GM19193 (cell line): ENCODE measurements at regions not wholly inside any gene's neighbourhood (a gene's known extent, or its start where the extent isn't known, plus 50 kb on each side); places are given as distances from the start of the nearest gene placed in this dataset.

Source experiments
- POLR2A ChIP-seq: IDR thresholded peaks from 4 replicates; pipeline ENCODE4 v1.6.1; 2011; ENCODE audit not compliant: insufficient read depth, insufficient read length; ENCODE audit errors: extremely low read depth

- TF ChIP-seq POLR2A, result no peak
Measured at GRCh38 chr16:80074329-80074728, 466.5 kb upstream of the DYNLRB2 start.

- TF ChIP-seq POLR2A, result no peak
Measured at GRCh38 chr16:80071964-80072456, 468.8 kb upstream of the DYNLRB2 start.

GRCh38 chr16:80066805-80067580, 466.5 kb upstream of the MAF start:
- TF ChIP-seq POLR2A, result no peak

- TF ChIP-seq POLR2A, result no peak
Measured at GRCh38 chr16:80065541-80065940, 465.0 kb upstream of the MAF start.

- no peak for TF ChIP-seq POLR2A
Measured at GRCh38 chr16:80063713-80064069, 463.2 kb upstream of the MAF start.

- TF ChIP-seq POLR2A, result no peak
Measured at GRCh38 chr16:80063031-80063712, 462.6 kb upstream of the MAF start.

- no peak for TF ChIP-seq POLR2A
Measured at GRCh38 chr16:80062361-80063030, 462.0 kb upstream of the MAF start.

GRCh38 chr16:80060470-80060869, 459.9 kb upstream of the MAF start:
- TF ChIP-seq POLR2A, result no peak

- TF ChIP-seq POLR2A, result no peak
Measured at GRCh38 chr16:80059836-80060235, 459.3 kb upstream of the MAF start.

- no peak for TF ChIP-seq POLR2A
Measured at GRCh38 chr16:80058214-80058613, 457.7 kb upstream of the MAF start.

GRCh38 chr16:80056324-80056723, 455.8 kb upstream of the MAF start:
- TF ChIP-seq POLR2A, result no peak

GRCh38 chr16:80055831-80056230, 455.3 kb upstream of the MAF start:
- TF ChIP-seq POLR2A, result no peak

GRCh38 chr16:80054647-80055046, 454.1 kb upstream of the MAF start:
- TF ChIP-seq POLR2A, result no peak

- TF ChIP-seq POLR2A, result no peak
Measured at GRCh38 chr16:80051040-80051439, 450.5 kb upstream of the MAF start.

GRCh38 chr16:80048250-80048649, 447.7 kb upstream of the MAF start:
- no peak for TF ChIP-seq POLR2A

GRCh38 chr16:80047842-80048241, 447.3 kb upstream of the MAF start:
- TF ChIP-seq POLR2A, result no peak
